ENCODE measurements at regions not wholly inside any gene's neighbourhood (a gene's known extent, or its start where the extent isn't known, plus 50 kb on each side); places are given as distances from the start of the nearest gene placed in this dataset.

DNA sequence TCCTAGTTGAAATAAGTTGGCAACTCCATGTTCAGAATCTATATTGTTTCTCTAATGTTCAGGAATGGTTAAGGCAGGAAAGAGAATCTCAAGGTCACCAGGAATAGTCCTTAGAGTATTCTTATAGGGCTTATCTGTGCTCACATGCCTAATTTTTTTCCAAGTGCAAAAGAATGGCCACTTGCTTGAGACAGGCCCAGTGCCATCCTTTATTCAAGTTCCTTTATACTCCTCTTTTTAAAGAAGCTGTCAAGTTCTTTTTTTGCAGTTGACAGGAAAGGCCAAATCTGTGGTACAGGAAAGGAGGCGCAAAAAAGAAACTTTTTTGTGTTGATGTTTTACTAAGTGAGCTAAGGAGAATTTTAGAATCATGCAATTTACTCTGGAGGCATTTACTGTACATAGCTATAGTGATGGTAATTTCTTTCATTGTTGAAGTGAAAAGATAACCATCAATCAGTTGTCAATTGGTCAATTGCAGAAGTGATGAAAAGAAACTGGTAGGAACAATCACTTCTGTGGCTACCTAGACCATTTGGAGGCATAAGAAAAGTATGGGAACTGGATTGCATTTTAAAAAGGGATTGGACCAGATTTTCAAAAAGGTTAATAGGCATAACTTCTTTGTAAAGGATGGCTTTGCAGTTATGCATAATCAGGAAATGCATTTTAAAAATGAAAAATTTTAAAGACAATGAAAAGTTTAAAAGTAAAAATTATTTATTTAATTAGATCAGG, 102.5 kb upstream of the SOX2 start (continued):
- no peak for TF ChIP-seq INSM2 (tag by site-specific recombination; IDR thresholded peaks at IDR 0.05)

DNA sequence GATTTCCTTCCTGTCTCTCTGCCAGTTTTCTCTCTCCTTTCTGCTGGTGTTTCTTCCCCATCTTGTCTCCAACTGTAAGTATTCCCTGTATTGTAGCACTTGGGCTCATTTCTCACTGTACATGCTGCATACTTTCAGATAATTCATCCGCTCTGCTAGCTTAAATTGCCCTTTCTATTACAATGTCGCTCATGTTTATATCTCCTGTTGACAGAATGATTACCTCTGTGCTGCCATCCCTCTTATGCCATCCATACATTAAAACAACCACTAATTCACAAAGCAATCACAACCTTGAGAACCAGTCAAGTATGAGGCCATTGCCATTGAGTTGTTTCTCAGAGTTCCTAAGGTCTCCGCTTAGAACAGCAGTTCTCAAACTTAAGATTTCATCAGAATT, 107.5 kb upstream of the SOX2 start:
- Histone ChIP-seq H3K27ac (ENCODE audit: extremely low read depth, low read depth, low read length) (no peak overlapping the region), H3K9me3 (ENCODE audit: control insufficient read depth, insufficient read depth, low read depth, low read length) (no peaks in the 10 kb centered on the region), H3K4me1 (ENCODE audit: control insufficient read depth, insufficient read depth, low read length) (no peaks in the 10 kb centered on the region), H3K36me3 (ENCODE audit: control insufficient read depth in 2 of 2, insufficient read depth in 1 of 2, low read length in 2 of 2) (no peaks in the 10 kb centered on the region), H3K4me3 (ENCODE audit: low read depth, low read length) (no peak overlapping the region)
- POLR2A ChIA-PET = no interaction called here
- CTCF ChIA-PET = no interaction called here
- TF ChIP-seq ZNF610 (tag by site-specific recombination; IDR thresholded peaks at IDR 0.05; ENCODE audit: borderline replicate concordance) (no peak), ZNF48 (tag by site-specific recombination; IDR thresholded peaks at IDR 0.05) (no peak), ZNF791 (tag by site-specific recombination; IDR thresholded peaks at IDR 0.05) (no peak), PRDM6 (tag by site-specific recombination; IDR thresholded peaks at IDR 0.05) (no peak), OVOL3 (tag by site-specific recombination; IDR thresholded peaks at IDR 0.05) (no peak), TSHZ1 (tag by site-specific recombination; IDR thresholded peaks at IDR 0.05; ENCODE audit: borderline replicate concordance) (no peak), ZNF658 (tag by site-specific recombination; IDR thresholded peaks at IDR 0.05) (no peak), ZNF324 (tag by site-specific recombination; IDR thresholded peaks at IDR 0.05) (no peak), ZNF501 (tag by site-specific recombination; IDR thresholded peaks at IDR 0.05) (no peak), ZBTB11 (tag by site-specific recombination; conservative IDR thresholded peaks at IDR 0.05; ENCODE audit: low read depth) (no peak), ZNF23 (tag by site-specific recombination; IDR thresholded peaks at IDR 0.05; ENCODE audit: borderline replicate concordance) (no peak), ZNF670 (tag by site-specific recombination; IDR thresholded peaks at IDR 0.05; ENCODE audit: low read depth) (no peak), ZNF449 (tag by site-specific recombination; IDR thresholded peaks at IDR 0.05) (no peak), GLIS1 (tag by site-specific recombination; IDR thresholded peaks at IDR 0.05) (no peak), ZFHX2 (tag by site-specific recombination; conservative IDR thresholded peaks at IDR 0.05) (no peak), ZNF830 (tag by site-specific recombination; IDR thresholded peaks at IDR 0.05; ENCODE audit: low read depth) (no peak)
- TF ChIP-seq, protein P1, sequence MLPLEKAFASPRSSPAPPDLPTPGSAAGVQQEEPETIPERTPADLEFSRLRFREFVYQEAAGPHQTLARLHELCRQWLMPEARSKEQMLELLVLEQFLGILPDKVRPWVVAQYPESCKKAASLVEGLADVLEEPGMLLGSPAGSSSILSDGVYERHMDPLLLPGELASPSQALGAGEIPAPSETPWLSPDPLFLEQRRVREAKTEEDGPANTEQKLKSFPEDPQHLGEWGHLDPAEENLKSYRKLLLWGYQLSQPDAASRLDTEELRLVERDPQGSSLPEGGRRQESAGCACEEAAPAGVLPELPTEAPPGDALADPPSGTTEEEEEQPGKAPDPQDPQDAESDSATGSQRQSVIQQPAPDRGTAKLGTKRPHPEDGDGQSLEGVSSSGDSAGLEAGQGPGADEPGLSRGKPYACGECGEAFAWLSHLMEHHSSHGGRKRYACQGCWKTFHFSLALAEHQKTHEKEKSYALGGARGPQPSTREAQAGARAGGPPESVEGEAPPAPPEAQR (tag by site-specific recombination; IDR thresholded peaks at IDR 0.05) = no peak
- TF ChIP-seq, protein P2, sequence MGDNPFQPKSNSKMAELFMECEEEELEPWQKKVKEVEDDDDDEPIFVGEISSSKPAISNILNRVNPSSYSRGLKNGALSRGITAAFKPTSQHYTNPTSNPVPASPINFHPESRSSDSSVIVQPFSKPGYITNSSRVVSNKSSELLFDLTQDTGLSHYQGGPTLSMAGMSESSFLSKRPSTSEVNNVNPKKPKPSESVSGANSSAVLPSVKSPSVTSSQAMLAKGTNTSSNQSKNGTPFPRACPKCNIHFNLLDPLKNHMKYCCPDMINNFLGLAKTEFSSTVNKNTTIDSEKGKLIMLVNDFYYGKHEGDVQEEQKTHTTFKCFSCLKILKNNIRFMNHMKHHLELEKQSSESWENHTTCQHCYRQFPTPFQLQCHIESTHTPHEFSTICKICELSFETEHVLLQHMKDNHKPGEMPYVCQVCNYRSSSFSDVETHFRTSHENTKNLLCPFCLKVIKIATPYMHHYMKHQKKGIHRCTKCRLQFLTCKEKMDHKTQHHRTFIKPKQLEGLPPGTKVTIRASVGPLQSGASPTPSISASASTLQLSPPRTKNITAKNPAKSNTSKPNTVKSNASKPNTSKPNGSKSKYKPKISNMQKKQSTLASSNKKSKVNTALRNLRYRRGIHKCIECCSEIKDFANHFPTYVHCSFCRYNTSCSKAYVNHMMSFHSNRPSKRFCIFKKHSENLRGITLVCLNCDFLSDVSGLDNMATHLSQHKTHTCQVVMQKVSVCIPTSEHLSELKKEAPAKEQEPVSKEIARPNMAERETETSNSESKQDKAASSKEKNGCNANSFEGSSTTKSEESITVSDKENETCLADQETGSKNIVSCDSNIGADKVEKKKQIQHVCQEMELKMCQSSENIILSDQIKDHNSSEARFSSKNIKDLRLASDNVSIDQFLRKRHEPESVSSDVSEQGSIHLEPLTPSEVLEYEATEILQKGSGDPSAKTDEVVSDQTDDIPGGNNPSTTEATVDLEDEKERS (tag by site-specific recombination; IDR thresholded peaks at IDR 0.05) = no peak

Data from HEK293 (cell line).